ENCODE measurements at regions not wholly inside any gene's neighbourhood (a gene's known extent, or its start where the extent isn't known, plus 50 kb on each side); places are given as distances from the start of the nearest gene placed in this dataset.

GRCh38 chr12:92614001-92614400, 88.8 kb upstream of the PLEKHG7 start:
- DNase-seq, result no peak

DNA sequence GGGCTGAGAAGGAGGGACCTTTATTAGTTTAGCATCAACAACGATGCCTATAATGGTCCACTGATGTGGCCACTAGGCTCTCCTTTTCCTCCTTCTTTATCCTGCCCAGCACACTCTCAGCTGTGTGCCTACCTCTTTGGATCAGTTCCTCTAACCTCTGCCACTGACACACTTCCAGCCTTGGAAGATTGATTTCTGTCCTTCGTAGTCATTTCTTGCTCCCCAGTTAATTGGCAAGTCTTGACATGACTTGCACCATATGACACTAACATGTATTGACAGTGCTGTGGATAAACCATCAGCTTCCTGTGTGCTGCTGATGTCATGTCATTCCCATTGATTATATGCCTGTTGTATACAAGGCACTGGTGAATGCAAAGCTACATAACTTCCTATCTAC, 90.2 kb upstream of the PLEKHG7 start:
- DNase-seq, result no peak

GRCh38 chr12:92608151-92609091, 94.4 kb upstream of the PLEKHG7 start:
- DNase-seq, result peak; percentile 86

DNA sequence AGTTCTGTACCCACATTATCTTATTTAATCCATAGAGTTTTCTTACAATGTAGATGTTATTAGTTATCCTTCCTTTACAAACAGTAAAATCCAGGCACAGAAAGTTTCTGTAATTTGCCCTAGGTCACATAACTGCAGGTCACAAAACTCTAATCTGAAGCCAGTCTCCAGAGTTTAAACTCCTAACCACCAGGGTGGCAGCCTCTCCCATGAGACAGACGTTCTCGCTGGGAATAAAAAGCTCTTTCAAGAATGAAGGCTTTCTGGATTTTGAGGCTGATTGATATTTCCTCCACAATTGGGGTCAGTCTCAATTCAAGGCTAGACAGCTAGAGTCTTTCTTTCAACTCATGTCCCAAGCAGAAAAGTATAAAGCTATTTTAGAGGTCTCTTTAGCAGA, 95.8 kb upstream of the PLEKHG7 start:
- no peak for DNase-seq

DNA sequence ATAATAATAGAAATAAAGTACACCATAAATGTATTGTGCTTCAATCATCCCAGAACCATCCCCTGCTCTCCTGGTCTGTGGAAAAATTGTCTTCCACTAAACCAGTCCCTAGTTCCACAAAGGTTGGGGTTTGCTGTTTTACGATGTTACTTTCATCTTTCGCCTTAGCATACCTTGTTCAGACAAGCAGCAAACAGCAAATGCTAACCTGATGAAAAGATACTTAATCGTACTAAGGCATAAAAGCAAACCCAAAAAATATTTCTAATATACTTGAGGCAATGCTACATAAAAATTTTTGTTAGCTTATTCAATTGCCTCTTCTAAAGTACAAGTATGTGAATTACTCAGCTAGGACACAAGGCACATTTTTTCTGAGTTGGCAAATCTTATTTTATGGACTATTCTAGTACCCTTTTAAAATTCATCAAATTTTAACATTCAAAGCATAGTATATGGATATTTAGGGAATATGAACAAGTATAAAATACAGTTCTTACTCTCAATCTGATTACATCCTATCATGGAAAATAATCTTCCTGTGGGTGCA, 97.1 kb upstream of the PLEKHG7 start:
- DNase-seq, result no peak

DNA sequence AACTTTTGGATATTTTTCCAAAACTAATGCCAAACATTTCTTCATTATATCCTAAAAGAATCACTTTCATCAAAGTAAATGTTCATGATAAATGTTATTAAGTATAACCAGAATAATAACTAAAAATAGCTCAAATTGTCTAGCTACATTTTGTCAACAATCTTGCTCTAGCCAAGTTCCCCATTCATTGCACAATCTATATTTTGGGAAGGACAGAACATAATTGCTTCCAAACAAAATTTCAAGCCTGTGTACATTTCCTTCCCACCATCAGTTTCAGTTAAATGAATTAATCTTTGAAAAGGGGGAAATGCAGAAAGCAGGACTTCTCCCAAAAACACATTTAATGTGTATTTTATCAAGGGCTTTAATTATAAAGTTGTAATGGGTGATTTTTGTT, 98.0 kb upstream of the PLEKHG7 start:
- no peak for DNase-seq

DNA sequence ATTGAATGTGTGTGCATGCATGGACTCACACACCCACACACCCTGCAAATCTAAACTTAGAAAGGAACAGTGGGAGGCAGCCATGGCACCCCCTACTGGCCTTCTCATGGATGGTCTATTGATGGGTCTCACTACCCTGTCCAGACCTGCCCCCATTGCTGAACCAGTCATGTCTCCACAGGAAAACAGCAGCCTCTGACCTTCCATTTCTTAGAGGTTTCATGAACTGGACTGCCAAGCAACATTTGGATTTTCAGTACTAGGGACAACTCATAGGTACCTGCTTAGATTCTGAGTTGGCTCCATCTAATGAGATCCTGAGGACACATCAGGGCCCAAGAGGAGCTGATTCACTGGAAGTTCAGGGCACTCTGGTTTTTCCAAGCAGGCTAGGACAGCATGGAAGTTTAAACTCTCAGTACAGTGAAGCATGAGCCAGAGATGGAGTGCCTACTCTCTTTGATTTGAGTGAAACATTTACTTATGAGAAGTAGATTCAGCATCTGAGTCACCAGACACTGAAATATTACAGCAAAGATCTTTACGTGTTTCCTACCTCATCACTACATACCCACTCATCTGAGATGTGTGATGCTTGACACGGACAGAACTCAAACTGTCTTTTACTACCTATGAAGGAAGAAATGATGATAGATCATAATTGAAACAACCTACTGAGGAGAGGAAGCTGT, 98.9 kb upstream of the PLEKHG7 start:
- no peak for DNase-seq

GRCh38 chr12:92602930-92603623, 99.7 kb upstream of the PLEKHG7 start:
- no peak for DNase-seq

DNA sequence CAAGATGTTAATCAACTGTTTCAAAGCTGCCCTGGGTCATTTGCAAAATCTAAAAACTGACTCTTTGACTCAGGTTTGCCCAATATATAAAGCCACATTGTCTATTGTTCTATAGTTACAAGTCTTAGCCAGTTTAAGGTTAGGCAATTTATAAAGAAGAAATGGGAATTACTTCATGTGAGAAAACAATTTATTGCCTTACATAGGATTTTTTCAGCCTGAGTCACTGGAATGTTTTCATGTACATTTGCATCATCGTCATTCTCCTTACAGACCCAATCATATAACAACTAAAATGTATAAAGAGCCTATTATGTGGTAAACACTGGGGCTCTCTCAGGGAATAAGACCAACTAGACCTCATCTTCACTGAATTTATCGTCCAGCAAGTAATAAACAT, 100.3 kb upstream of the PLEKHG7 start:
- no peak for DNase-seq

DNA sequence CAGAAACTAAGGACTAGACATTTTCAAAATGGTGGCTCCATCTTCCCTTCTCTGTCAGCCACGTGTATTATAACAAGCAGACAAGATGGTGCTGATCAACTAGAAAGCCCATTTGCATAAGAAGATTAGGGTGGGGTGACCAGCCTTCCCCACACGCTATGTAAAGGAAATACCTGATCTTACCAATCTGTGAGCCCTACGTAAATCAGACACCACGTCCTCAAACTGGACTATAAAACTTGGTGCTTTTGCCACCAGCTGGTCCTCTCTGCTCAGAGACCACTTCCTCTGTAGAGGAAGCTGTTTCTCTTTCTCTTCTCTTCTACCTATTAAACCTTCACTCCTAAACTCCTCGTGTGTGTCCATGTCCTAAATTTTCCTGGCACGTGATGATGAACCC, 101.1 kb upstream of the PLEKHG7 start:
- DNase-seq, result no peak

- DNase-seq, result no peak
These were observed 101.6 kb upstream of the PLEKHG7 start for GRCh38 chr12:92601176-92601575.

DNA sequence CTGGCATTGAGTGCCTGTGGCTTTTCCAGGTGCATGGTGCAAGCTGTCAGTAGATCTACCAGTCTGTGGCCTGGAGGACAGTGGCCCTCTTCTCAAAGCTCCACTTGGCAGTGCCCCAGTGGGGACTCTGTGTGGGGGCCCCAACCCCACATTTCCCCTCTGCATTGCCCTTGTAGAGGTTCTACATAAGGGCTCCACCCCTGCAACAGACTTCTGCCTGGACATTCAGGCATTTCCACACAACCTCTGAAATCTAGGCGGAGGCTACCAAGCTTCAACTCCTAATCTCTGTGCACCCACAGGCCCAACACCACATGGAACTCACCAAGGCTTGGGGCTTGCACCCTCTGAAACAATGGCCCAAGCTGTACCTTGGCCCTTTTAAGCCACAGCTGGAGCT, 102.7 kb upstream of the PLEKHG7 start:
- no peak for DNase-seq

DNA sequence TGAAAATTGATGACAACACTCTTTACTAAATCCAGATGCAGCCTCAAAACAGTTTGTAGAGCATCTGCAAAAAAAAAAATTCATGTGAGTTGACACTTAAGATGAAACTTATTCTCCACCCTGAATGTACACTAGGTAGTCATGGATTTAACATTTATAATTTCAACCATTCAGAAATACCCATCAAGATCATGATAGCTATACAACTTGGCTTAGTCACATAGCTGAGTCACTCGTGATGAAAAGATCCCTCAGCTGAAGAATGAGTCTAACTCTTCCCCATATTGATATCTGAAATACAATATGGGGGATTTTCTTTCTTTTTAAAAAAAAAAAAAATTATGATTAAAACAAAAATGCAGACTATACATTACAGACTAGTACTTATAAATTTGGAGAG, 104.8 kb upstream of the PLEKHG7 start:
- no peak for DNase-seq

- no peak for DNase-seq
These were observed 105.7 kb upstream of the PLEKHG7 start for GRCh38 chr12:92597118-92597517.

GRCh38 chr12:92596383-92596782, 106.4 kb upstream of the PLEKHG7 start:
- DNase-seq, result no peak

DNA sequence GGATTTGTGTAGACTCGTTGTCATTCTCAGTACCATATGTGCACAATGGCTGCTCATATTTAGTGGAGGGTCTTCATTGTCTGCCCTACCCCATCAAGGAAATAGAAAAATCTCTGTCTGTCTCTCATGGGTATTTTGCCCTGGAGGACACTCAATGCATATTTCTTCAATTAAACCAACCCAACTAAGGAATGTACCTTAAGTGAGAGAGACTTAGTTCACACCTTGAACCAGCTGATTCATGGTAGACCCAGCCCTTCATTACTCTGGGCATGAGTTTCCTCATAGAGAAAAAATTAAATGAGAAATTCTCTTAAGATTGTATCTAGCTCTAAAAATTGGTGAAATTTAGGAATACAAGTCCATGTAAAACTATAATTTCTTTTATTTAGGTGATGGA, 107.1 kb upstream of the PLEKHG7 start:
- no peak for DNase-seq

GRCh38 chr12:92593734-92594402, 108.9 kb upstream of the PLEKHG7 start:
- no peak for DNase-seq

GRCh38 chr12:92585115-92585727, 117.6 kb upstream of the PLEKHG7 start:
- no peak for DNase-seq

DNA sequence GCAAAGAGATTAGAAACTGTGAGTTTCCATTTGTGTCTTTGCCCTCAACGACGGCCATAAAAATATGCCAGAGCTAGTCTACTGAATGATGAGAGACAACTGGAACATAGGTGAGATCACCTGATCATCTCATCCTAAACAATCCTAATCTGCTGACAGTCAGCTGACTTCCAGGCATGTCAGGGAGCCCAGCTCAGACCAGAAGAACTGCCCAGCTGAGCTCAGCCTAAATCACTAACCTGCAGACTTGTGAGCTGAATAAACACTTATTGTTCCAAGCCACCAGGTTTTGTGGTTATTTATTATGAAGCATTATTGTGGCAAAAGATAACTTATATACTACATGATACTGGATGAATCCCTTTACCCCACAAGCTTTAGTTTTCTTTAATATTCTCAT, 118.9 kb upstream of the PLEKHG7 start:
- no peak for DNase-seq

DNA sequence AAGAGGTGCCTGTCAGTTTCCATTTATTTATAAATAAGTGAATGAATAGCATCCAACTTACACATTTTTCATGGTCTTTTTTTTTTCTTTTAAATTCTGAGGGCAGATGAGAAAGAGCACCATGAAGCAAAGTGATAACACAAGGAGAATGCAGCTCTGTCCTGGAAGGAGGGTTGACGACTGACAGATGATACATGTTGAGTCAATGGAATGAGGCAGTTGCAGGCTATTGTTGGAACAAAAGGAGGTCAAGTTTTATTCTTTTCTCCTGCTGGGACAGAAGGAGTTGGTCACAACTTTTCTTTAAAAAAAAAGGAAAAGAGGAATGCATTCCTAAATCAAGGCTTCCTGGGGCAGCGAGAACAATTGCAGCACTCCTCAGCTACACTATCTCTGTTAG, 119.9 kb upstream of the PLEKHG7 start:
- DNase-seq, result no peak

GRCh38 chr12:92582475-92582874, 120.3 kb upstream of the PLEKHG7 start:
- DNase-seq, result no peak

DNA sequence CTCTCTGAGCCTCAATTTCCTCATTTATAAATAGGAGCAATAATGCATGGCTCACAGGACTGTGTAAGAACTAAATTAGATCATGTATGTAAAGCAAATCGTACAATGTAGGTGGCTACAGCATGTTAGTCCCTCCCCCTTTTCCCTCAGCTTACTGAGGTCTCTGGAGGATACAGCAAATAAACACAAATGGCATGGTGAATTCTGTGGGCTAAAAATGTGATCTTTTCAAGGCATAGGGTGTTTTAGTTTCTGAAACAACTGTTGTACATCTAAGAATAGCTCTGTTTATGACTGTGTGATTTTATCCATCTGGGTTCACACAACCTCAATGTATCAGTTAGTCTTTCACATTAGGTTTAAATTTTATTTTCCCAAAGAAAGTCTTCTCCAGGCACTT, 121.2 kb upstream of the PLEKHG7 start:
- DNase-seq, result no peak

All from NCI-H2227 treated with DMSO at 0.1 percent for 48 hours (cell line).